ENCODE measurements at regions not wholly inside any gene's neighbourhood (a gene's known extent, or its start where the extent isn't known, plus 50 kb on each side); places are given as distances from the start of the nearest gene placed in this dataset.

DNA sequence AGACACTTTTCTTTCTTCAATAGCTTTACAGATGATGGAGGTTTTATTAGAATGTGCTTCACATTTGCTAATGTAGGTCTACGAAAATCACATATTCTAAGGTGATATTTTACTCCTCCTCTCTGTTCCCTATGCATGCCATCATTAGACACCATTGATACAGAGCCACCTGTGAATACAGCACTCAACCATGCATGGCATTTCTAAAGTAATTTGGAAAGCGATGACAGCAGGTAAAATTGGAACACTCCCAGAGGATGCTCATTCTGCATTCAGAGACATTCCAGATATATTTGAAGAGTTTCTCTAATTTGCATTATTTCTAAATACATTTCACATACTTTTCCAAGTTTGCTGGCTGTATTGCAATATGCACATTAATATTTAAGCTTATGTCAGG lies 65.3 kb upstream of the RIT2 start:
- H3K4me1 ChIP-seq (replicated peaks; ENCODE audit: insufficient read depth) = no peaks in the 10 kb centered on the region
- no peaks in the 10 kb centered on the region for H3K27me3 ChIP-seq (ENCODE audit: insufficient read depth, low read depth)
- ChIA-PET CTCF (no interaction called here), POLR2A (ENCODE audit: unreplicated experiment) (no interaction called here)
- no peak overlapping the region for H2AFZ ChIP-seq
- H3F3A ChIP-seq (ENCODE audit: insufficient read depth, low read depth) = no peaks in the 10 kb centered on the region
- H3K79me2 ChIP-seq (ENCODE audit: low read depth) = no peaks in the 10 kb centered on the region
- intact Hi-C loops (cut with micrococcal nuclease; ENCODE audit: unreplicated experiment) = no loop called here
- no peaks in the 10 kb centered on the region for H3K9me2 ChIP-seq (ENCODE audit: insufficient read depth)
- H3K4me3 ChIP-seq = no peak overlapping the region
- DNase-seq = no peak
- no TSS peak for BruUV-seq (replicated peaks)
- H3K36me3 ChIP-seq (ENCODE audit: low read depth) = no peaks in the 10 kb centered on the region
- TF ChIP-seq EZH2 (IDR thresholded peaks at IDR 0.05; ENCODE audit: low read depth) = no peak
- TF ChIP-seq, protein P1, sequence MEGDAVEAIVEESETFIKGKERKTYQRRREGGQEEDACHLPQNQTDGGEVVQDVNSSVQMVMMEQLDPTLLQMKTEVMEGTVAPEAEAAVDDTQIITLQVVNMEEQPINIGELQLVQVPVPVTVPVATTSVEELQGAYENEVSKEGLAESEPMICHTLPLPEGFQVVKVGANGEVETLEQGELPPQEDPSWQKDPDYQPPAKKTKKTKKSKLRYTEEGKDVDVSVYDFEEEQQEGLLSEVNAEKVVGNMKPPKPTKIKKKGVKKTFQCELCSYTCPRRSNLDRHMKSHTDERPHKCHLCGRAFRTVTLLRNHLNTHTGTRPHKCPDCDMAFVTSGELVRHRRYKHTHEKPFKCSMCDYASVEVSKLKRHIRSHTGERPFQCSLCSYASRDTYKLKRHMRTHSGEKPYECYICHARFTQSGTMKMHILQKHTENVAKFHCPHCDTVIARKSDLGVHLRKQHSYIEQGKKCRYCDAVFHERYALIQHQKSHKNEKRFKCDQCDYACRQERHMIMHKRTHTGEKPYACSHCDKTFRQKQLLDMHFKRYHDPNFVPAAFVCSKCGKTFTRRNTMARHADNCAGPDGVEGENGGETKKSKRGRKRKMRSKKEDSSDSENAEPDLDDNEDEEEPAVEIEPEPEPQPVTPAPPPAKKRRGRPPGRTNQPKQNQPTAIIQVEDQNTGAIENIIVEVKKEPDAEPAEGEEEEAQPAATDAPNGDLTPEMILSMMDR (conservative IDR thresholded peaks at IDR 0.05) = no peak
- no peak overlapping the region for H3K4me2 ChIP-seq
- H3K9me3 ChIP-seq (ENCODE audit: insufficient read depth, low read depth) = no peaks in the 10 kb centered on the region
- no peak overlapping the region for H3K27ac ChIP-seq
- H4K20me1 ChIP-seq (ENCODE audit: insufficient read depth) = no peaks in the 10 kb centered on the region

DNA sequence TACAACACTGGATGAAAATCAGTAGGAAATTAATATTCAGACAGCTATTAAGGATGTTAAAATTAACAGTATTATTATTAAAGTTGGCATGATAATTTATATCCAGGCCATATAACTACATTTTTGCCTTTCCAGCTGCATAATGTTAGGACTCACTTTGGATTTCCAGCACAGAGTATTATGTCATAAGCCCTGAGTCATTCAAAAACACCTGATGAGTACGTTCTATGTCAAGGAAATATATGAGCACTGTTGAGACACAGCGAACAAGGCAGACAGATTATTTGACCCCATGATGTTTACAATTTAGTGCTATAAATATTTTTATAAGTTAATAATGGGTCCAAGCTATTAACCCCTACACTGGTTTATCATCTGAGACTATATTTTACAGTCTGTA lies 59.8 kb upstream of the RIT2 start:
- intact Hi-C loops (cut with micrococcal nuclease; ENCODE audit: unreplicated experiment) = no loop called here
- Histone ChIP-seq H3K4me2 (no peak overlapping the region), H4K20me1 (ENCODE audit: insufficient read depth) (no peaks in the 10 kb centered on the region), H3K9me3 (ENCODE audit: insufficient read depth, low read depth) (no peaks in the 10 kb centered on the region), H3K27me3 (ENCODE audit: insufficient read depth, low read depth) (no peaks in the 10 kb centered on the region), H2AFZ (no peak overlapping the region), H3K36me3 (ENCODE audit: low read depth) (no peaks in the 10 kb centered on the region), H3K79me2 (ENCODE audit: low read depth) (no peaks in the 10 kb centered on the region), H3K4me1 (replicated peaks; ENCODE audit: insufficient read depth) (no peaks in the 10 kb centered on the region), H3K9me2 (ENCODE audit: insufficient read depth) (no peaks in the 10 kb centered on the region), H3K4me3 (no peak overlapping the region), H3K27ac (no peak overlapping the region), H3F3A (ENCODE audit: insufficient read depth, low read depth) (no peaks in the 10 kb centered on the region)
- BruUV-seq (replicated peaks) = no TSS peak
- POLR2A ChIA-PET (ENCODE audit: unreplicated experiment) = no interaction called here
- CTCF ChIA-PET = no interaction called here
- TF ChIP-seq EZH2 (IDR thresholded peaks at IDR 0.05; ENCODE audit: low read depth) = no peak
- TF ChIP-seq, protein P1 (conservative IDR thresholded peaks at IDR 0.05) = no peak
- no peak for DNase-seq

DNA sequence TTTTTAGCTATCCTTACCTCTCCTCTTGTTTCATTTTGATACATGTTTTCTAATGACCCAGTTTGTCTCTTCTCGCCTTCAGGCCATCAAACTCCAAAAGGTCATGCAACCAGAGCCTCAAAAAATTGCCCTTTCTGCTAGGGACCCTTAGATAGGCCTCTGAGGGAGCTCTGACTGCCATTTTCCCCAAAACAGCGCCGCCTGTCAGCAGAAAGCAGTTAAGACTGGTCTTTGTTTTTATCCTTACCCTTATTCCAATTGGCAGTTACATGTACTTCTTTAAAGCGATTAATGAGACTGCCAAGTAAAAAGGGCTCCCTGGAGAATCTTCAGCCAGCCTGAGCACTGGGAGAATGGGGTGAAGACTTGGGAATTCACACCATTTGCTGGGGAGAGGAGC lies 55.1 kb upstream of the RIT2 start:
- Histone ChIP-seq H3F3A (ENCODE audit: insufficient read depth, low read depth) (no peaks in the 10 kb centered on the region), H4K20me1 (ENCODE audit: insufficient read depth) (no peaks in the 10 kb centered on the region)
- CTCF ChIA-PET = no interaction called here

More for the DNA sequence above, 55.1 kb upstream of the RIT2 start:
- H2AFZ ChIP-seq = no peak overlapping the region
- no peaks in the 10 kb centered on the region for H3K9me2 ChIP-seq (ENCODE audit: insufficient read depth)
- no peaks in the 10 kb centered on the region for H3K27me3 ChIP-seq (ENCODE audit: insufficient read depth, low read depth)
- H3K79me2 ChIP-seq (ENCODE audit: low read depth) = no peaks in the 10 kb centered on the region
- no peak overlapping the region for H3K27ac ChIP-seq
- H3K4me1 ChIP-seq (replicated peaks; ENCODE audit: insufficient read depth) = no peaks in the 10 kb centered on the region
- intact Hi-C loops (cut with micrococcal nuclease; ENCODE audit: unreplicated experiment) = no loop called here
- no peak for DNase-seq
- POLR2A ChIA-PET (ENCODE audit: unreplicated experiment) = interaction anchor here (0.7 kb wide), 1 partner anchor 1056 kb away, joined by 5 read pairs; no protein-coding TSS in a partner anchor
- BruUV-seq (replicated peaks) = no TSS peak
- H3K4me3 ChIP-seq = no peak overlapping the region
- TF ChIP-seq, protein P1 (conservative IDR thresholded peaks at IDR 0.05) = no peak
- TF ChIP-seq EZH2 (IDR thresholded peaks at IDR 0.05; ENCODE audit: low read depth) = no peak
- no peak overlapping the region for H3K4me2 ChIP-seq
- H3K36me3 ChIP-seq (ENCODE audit: low read depth) = no peaks in the 10 kb centered on the region
- no peaks in the 10 kb centered on the region for H3K9me3 ChIP-seq (ENCODE audit: insufficient read depth, low read depth)

Data from PC-9 (cell line).